ENCODE measurements at regions not wholly inside any gene's neighbourhood (a gene's known extent, or its start where the extent isn't known, plus 50 kb on each side); places are given as distances from the start of the nearest gene placed in this dataset.

- TF ChIP-seq POLR2A (IDR thresholded peaks at IDR 0.05) (no peak), CTCF (IDR thresholded peaks at IDR 0.05) (no peak), POLR2AphosphoS5 (IDR thresholded peaks at IDR 0.05; ENCODE audit: insufficient read depth in 1 of 2, low read depth in 1 of 2) (no peak)
These were observed 81.3 kb upstream of the ARMC2 start for GRCh38 chr6:108766886-108767285.

Data from vagina (tissue), 2 donors.